A549 (cell line): ENCODE measurements at regions not wholly inside any gene's neighbourhood (a gene's known extent, or its start where the extent isn't known, plus 50 kb on each side); places are given as distances from the start of the nearest gene placed in this dataset.

ENCODE experiments used
- ATAC-seq, 2 experiments: fragments of 200-7000 bp in 1 of 2; fragments of >200 bp in 1 of 2; cut with Nextera tagmentation in 1 of 2; cut with Tn5 transposase in 1 of 2; 3 replicates each; pipeline versions ENCODE4 v1.8.0 to v1.9.1; 2018 to 2020; ENCODE audit warnings: mild to moderate bottlenecking in 1 of 2, moderate library complexity in 1 of 2
- CTCF ChIA-PET: fragments of 300-600 bp; sonication (Branson Sonifier 250); formaldehyde crosslinking; extraction: SDS; loops from one replicate; lab custom pipeline; 2021; ENCODE audit warnings: antibody characterized with exemption, inconsistent platforms; lab: Yijun Ruan, JAX
- POLR2A ChIA-PET: fragments of 350-600 bp; formaldehyde crosslinking; extraction: SDS; loops from one replicate; lab custom pipeline; 2021; ENCODE audit warnings: antibody characterized with exemption, inconsistent platforms; lab: Yijun Ruan, JAX
- DNase-seq, 2 experiments: peaks; one replicate each; pipeline versions ENCODE4 v3.0.0 to v3.0.0-alpha.2; 2011 to 2016; ENCODE audit warnings: low read depth in 1 of 2, low spot score in 1 of 2
- FAIRE-seq: peaks from 2 replicates; lab custom pipeline; 2011; peaks lifted over from hg19 to GRCh38; lab: Jason Lieb, UNC
- H3K27ac ChIP-seq, 2 experiments: fragments of >200 bp; sonication (Bioruptor Twin); formaldehyde crosslinking; 3 replicates each; pipeline ENCODE4 v1.5.1; 2016 to 2017
- H3K4me1 ChIP-seq: fragments of >200 bp; sonication (Bioruptor Twin); formaldehyde crosslinking; 3 replicates; pipeline ENCODE4 v1.6.1; 2016
- H3K4me2 ChIP-seq: fragments of >200 bp; sonication (Bioruptor Twin); formaldehyde crosslinking; 3 replicates; pipeline ENCODE4 v1.6.1; 2016
- H3K4me3 ChIP-seq: fragments of >200 bp; sonication (Bioruptor Twin); formaldehyde crosslinking; 3 replicates; pipeline ENCODE4 v1.5.1; 2016
- H3K9me3 ChIP-seq: fragments of >200 bp; sonication (Bioruptor Twin); formaldehyde crosslinking; 3 replicates; pipeline ENCODE4 v1.6.1; 2016
- CHD2 ChIP-seq: fragments of 150-350 bp; IDR thresholded peaks from 2 replicates; pipeline ENCODE4 v1.6.1; 2014; ENCODE audit warnings: low read length; ENCODE audit not compliant: partially characterized antibody
- CTCF ChIP-seq: fragments of >200 bp; sonication (Bioruptor Twin); formaldehyde crosslinking; IDR thresholded peaks from 3 replicates; pipeline ENCODE4 v1.5.1; 2016
- FOSB ChIP-seq: fragments of 250-450 bp; sonication (Bioruptor Pico); IDR thresholded peaks from 2 replicates; pipeline ENCODE4 v1.5.0; 2020; ENCODE audit warnings: mild to moderate bottlenecking, moderate library complexity
- HDAC2 ChIP-seq: fragments of 200-600 bp; sonication (generic); IDR thresholded peaks from 2 replicates; pipeline ENCODE4 v1.6.1; 2016
- HMGXB4 ChIP-seq: fragments of 250-450 bp; sonication (Bioruptor Pico); IDR thresholded peaks from 2 replicates; pipeline ENCODE4 v1.5.0; 2021; ENCODE audit warnings: mild to moderate bottlenecking, moderate library complexity, borderline replicate concordance
- HOXB13 ChIP-seq: fragments of 250-450 bp; sonication (Bioruptor Pico); IDR thresholded peaks from 2 replicates; pipeline ENCODE4 v1.5.0; 2020; ENCODE audit warnings: low read depth, mild to moderate bottlenecking, moderate library complexity
- HOXB5 ChIP-seq: fragments of 250-450 bp; sonication (Bioruptor Pico); IDR thresholded peaks from 2 replicates; pipeline ENCODE4 v1.5.0; 2020; ENCODE audit warnings: mild to moderate bottlenecking, moderate library complexity
- KDM1A ChIP-seq: fragments of 200-600 bp; sonication (generic); IDR thresholded peaks from 2 replicates; pipeline ENCODE4 v1.6.1; 2016; ENCODE audit warnings: low read depth, mild to moderate bottlenecking
- MAFK ChIP-seq: fragments of 450-650 bp; IDR thresholded peaks from 2 replicates; pipeline ENCODE4 v1.6.1; 2014; ENCODE audit not compliant: partially characterized antibody
- MAZ ChIP-seq: fragments of 150-350 bp; IDR thresholded peaks from 2 replicates; pipeline ENCODE4 v1.6.1; 2014; ENCODE audit warnings: antibody characterized with exemption, low read depth, low read length, borderline replicate concordance
- MYC ChIP-seq: IDR thresholded peaks from 2 replicates; pipeline ENCODE4 v1.6.1; 2012; ENCODE audit warnings: mild to moderate bottlenecking, inconsistent platforms, low read length, improper control_type of control experiment, borderline replicate concordance
- NPAS2 ChIP-seq: fragments of 250-450 bp; sonication (Bioruptor Pico); IDR thresholded peaks from 2 replicates; pipeline ENCODE4 v1.8.0; 2022; ENCODE audit warnings: mild to moderate bottlenecking, moderate library complexity, borderline replicate concordance
- PHF8 ChIP-seq: fragments of 200-600 bp; sonication (generic); IDR thresholded peaks from 2 replicates; pipeline ENCODE4 v1.6.1; 2016; ENCODE audit warnings: low read depth, mild to moderate bottlenecking, antibody characterized with exemption, moderate library complexity, borderline replicate concordance
- POLR2A ChIP-seq: IDR thresholded peaks from 2 replicates; pipeline ENCODE4 v1.6.1; 2012; ENCODE audit warnings: mild to moderate bottlenecking, low read length
- POLR2AphosphoS2 ChIP-seq: conservative IDR thresholded peaks from 2 replicates; pipeline ENCODE4 v1.6.1; 2012; ENCODE audit warnings: low read length, improper control_type of control experiment, inconsistent platforms
- RARB ChIP-seq: fragments of 250-450 bp; sonication (Bioruptor Pico); IDR thresholded peaks from 2 replicates; pipeline ENCODE4 v1.8.0; 2021; ENCODE audit warnings: mild to moderate bottlenecking, moderate library complexity
- RCOR1 ChIP-seq: fragments of 150-350 bp; IDR thresholded peaks from 2 replicates; pipeline ENCODE4 v1.6.1; 2014; ENCODE audit warnings: antibody characterized with exemption, low read length, low read depth
- REST ChIP-seq: fragments of 200-600 bp; sonication (generic); IDR thresholded peaks from 2 replicates; pipeline ENCODE4 v1.6.1; 2016; ENCODE audit warnings: antibody characterized with exemption, mild to moderate bottlenecking, moderate library complexity
- RNF2 ChIP-seq: fragments of 200-600 bp; sonication (generic); IDR thresholded peaks from 2 replicates; pipeline ENCODE4 v1.6.1; 2016; ENCODE audit warnings: low read depth, mild to moderate bottlenecking, antibody characterized with exemption, moderate library complexity, borderline replicate concordance
- SMC3 ChIP-seq: fragments of >200 bp; sonication (Bioruptor Twin); formaldehyde crosslinking; IDR thresholded peaks from 3 replicates; pipeline ENCODE4 v1.6.1; 2018; ENCODE audit warnings: inconsistent platforms
- SREBF2 ChIP-seq: fragments of 450-650 bp; IDR thresholded peaks from 2 replicates; pipeline ENCODE4 v1.6.1; 2014; ENCODE audit warnings: mild to moderate bottlenecking, moderate library complexity
- TFCP2L1 ChIP-seq: fragments of 250-450 bp; sonication (Bioruptor Pico); IDR thresholded peaks from 2 replicates; pipeline ENCODE4 v1.5.0; 2021; ENCODE audit warnings: mild to moderate bottlenecking
- ZC3H11A ChIP-seq: fragments of 450-650 bp; IDR thresholded peaks from 2 replicates; pipeline ENCODE4 v1.6.1; 2014; ENCODE audit warnings: antibody characterized with exemption, mild to moderate bottlenecking
- ZSCAN20 ChIP-seq: fragments of 250-450 bp; sonication (Bioruptor Pico); IDR thresholded peaks from 2 replicates; pipeline ENCODE4 v1.8.0; 2022; ENCODE audit warnings: mild to moderate bottlenecking, moderate library complexity
- WGBS: methylation state at CpG from one replicate; pipeline ENCODE4 v1.1.6; 2017; ENCODE audit errors: missing lambda C conversion rate; 5-methylcytosine and 5-hydroxymethylcytosine counted together
- TF ChIP-seq, protein P1 (sequence below): IDR thresholded peaks from 2 replicates; pipeline ENCODE4 v1.6.1; 2012
- TF ChIP-seq, protein P2 (sequence below): IDR thresholded peaks from 2 replicates; pipeline ENCODE4 v1.6.1; 2012

DNA sequence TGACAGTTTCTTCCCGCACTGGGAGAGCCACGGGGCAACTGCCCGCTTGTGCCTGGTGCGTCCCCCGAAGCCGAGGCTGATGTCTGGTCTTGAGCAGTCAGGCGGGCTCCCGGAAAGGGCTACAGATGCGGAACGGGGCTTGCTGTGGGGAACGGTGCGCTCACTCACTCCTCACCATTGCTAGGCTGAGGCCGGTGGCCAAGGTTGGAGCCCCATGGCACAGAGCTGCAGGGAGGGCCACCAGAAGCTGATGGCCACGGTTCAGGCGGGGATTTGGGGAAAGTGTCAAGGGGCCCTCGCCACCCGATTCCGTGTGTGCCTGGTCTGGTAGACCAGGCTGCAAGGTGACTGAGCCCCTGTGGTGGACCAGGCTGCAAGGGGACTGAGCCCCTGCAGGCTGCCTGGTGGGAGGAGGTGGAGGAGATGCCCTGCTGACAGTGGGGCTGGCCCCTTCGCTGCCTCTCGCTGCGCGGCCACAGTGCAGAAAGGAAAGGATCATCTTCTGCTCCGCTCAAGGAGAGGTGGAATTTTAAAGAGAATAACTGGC lies 1315.8 kb downstream of the BRD1 start:
- H3K4me2 ChIP-seq: no peak overlapping the region
- DNase-seq (no peak), FAIRE-seq (no peak), ATAC-seq (no peak)
- H3K27ac ChIP-seq: no peak overlapping the region
- 97% methylated on average over 10 of the region's 23 CpGs for WGBS
- H3K9me3 ChIP-seq: no peaks in the 10 kb centered on the region
- POLR2A ChIA-PET: no interaction called here
- H3K4me1 ChIP-seq: no peaks in the 10 kb centered on the region
- TF ChIP-seq PHF8 (no peak), CHD2 (no peak), POLR2A (no peak), REST (no peak), TFCP2L1 (no peak), HOXB13 (CRISPR knock-in tag) (no peak), SMC3 (no peak), RNF2 (no peak)
- no peak overlapping the region for H3K4me3 ChIP-seq
- CTCF ChIA-PET: no interaction called here

GRCh38 chr22:48511211-48511610 lies 1316.5 kb downstream of the BRD1 start:
- H3K4me3 ChIP-seq: no peak overlapping the region
- no peaks in the 10 kb centered on the region for H3K4me1 ChIP-seq
- no peaks in the 10 kb centered on the region for H3K9me3 ChIP-seq
- H3K27ac ChIP-seq: no peak overlapping the region
- ChIA-PET CTCF (no interaction called here), POLR2A (no interaction called here)
- WGBS: 79% methylated on average over 5 of the region's 7 CpGs
- ATAC-seq: no peak
- no peak for FAIRE-seq
- H3K4me2 ChIP-seq: no peak overlapping the region
- TF ChIP-seq, protein P1, sequence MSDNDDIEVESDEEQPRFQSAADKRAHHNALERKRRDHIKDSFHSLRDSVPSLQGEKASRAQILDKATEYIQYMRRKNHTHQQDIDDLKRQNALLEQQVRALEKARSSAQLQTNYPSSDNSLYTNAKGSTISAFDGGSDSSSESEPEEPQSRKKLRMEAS: no peak
- TF ChIP-seq SREBF2 (no peak), HOXB5 (CRISPR knock-in tag) (no peak), CTCF (no peak), HDAC2 (no peak), ZSCAN20 (no peak), RCOR1 (no peak), MYC (no peak), FOSB (CRISPR knock-in tag) (no peak), NPAS2 (CRISPR knock-in tag) (no peak), ZC3H11A (no peak), KDM1A (no peak), HMGXB4 (CRISPR knock-in tag) (no peak), MAFK (no peak), POLR2AphosphoS2 (no peak), MAZ (no peak), RARB (no peak)
- TF ChIP-seq, protein P2, sequence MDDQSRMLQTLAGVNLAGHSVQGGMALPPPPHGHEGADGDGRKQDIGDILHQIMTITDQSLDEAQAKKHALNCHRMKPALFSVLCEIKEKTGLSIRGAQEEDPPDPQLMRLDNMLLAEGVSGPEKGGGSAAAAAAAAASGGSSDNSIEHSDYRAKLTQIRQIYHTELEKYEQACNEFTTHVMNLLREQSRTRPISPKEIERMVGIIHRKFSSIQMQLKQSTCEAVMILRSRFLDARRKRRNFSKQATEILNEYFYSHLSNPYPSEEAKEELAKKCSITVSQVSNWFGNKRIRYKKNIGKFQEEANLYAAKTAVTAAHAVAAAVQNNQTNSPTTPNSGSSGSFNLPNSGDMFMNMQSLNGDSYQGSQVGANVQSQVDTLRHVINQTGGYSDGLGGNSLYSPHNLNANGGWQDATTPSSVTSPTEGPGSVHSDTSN: no peak
- DNase-seq: no peak
